Mucosa of descending colon (tissue), 3 donors: ENCODE measurements at regions not wholly inside any gene's neighbourhood (a gene's known extent, or its start where the extent isn't known, plus 50 kb on each side); places are given as distances from the start of the nearest gene placed in this dataset.

Source experiments
- ATAC-seq: fragments of 200-7000 bp; cut with Tn5 transposase; one replicate; pipeline ENCODE4 v1.9.1; 2020; ENCODE audit warnings: mild to moderate bottlenecking, moderate library complexity
- DNase-seq, 3 donors: peaks; one replicate each; pipeline ENCODE4 v3.0.0-alpha.2; 2020
- H3K36me3 ChIP-seq: fragments of 200-600 bp; one replicate; pipeline ENCODE4 v1.8.0; 2021; ENCODE audit warnings: low read depth, mild to moderate bottlenecking
- H3K4me1 ChIP-seq: fragments of 200-600 bp; one replicate; pipeline ENCODE4 v1.8.0; 2021; ENCODE audit warnings: low read depth, mild to moderate bottlenecking
- H3K4me3 ChIP-seq: fragments of 200-600 bp; one replicate; pipeline ENCODE4 v1.8.0; 2021; ENCODE audit warnings: mild to moderate bottlenecking
- H3K9me3 ChIP-seq: fragments of 200-600 bp; one replicate; pipeline ENCODE4 v1.8.0; 2021; ENCODE audit warnings: mild to moderate bottlenecking
- intact Hi-C, 2 donors: fragments of 100-400 bp; cut with DNase I in 1 of 2; cut with micrococcal nuclease in 1 of 2; formaldehyde crosslinking; loops; one replicate each; pipeline versions ENCODE4 v1.11.0 to v1.11.1; 2022; cut with DNase I, micrococcal nuclease
- TF ChIP-seq, protein P1 (sequence below): fragments of 200-600 bp; IDR thresholded peaks from one replicate; pipeline ENCODE4 v1.8.0; 2022; ENCODE audit warnings: antibody characterized with exemption, mild to moderate bottlenecking
- donor health status: DM: no; HTN: no; CAD: no; lungs with moderate emphysema.
- donor health status: DM: no; HTN: no; CAD: no.
- donor health status: DM: no; HTN: yes; CAD: no.

- intact Hi-C loops, result no loop called here
- H3K36me3 ChIP-seq, result no peaks in the 10 kb centered on the region
- TF ChIP-seq, protein P1, sequence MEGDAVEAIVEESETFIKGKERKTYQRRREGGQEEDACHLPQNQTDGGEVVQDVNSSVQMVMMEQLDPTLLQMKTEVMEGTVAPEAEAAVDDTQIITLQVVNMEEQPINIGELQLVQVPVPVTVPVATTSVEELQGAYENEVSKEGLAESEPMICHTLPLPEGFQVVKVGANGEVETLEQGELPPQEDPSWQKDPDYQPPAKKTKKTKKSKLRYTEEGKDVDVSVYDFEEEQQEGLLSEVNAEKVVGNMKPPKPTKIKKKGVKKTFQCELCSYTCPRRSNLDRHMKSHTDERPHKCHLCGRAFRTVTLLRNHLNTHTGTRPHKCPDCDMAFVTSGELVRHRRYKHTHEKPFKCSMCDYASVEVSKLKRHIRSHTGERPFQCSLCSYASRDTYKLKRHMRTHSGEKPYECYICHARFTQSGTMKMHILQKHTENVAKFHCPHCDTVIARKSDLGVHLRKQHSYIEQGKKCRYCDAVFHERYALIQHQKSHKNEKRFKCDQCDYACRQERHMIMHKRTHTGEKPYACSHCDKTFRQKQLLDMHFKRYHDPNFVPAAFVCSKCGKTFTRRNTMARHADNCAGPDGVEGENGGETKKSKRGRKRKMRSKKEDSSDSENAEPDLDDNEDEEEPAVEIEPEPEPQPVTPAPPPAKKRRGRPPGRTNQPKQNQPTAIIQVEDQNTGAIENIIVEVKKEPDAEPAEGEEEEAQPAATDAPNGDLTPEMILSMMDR, result no peak
- ATAC-seq, result peak; percentile 69
- DNase-seq, result peak in 1 of 3 donors; percentile 61
- H3K4me1 ChIP-seq, result no peaks in the 10 kb centered on the region
- no peak overlapping the region for H3K4me3 ChIP-seq
- H3K9me3 ChIP-seq, result peaks cover 16% of the 10 kb centered on the region
Observed at GRCh38 chr5:104178829-104179456, 616.4 kb upstream of the NUDT12 start.

GRCh38 chr5:104178066-104178465 lies 615.5 kb upstream of the NUDT12 start:
- no peaks in the 10 kb centered on the region for H3K4me1 ChIP-seq
- H3K9me3 ChIP-seq, result peaks cover 16% of the 10 kb centered on the region
- H3K4me3 ChIP-seq, result no peak overlapping the region
- no peak for ATAC-seq
- no peak for DNase-seq
- no peaks in the 10 kb centered on the region for H3K36me3 ChIP-seq
- intact Hi-C loops, result no loop called here
- TF ChIP-seq, protein P1, result no peak

DNA sequence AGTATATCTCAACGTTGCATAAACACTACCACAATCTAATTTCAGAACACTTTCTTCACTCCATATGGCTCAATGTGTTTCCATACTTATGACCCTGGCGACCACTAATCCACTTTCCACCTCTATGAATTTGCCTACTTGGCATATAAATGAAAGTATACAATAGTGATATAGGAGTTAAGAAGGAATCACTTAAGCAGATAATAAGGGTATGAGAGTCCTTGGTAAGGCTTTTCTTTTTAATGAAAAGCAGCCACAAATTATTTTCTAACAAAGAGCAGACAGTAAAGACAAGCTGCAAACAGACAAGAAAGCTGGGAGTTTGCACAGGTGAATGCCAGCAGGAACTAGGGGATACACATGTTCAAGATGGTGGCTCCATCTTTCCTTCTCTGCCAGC lies 615.1 kb upstream of the NUDT12 start:
- ATAC-seq, result no peak
- H3K4me3 ChIP-seq, result no peak overlapping the region
- H3K36me3 ChIP-seq, result no peaks in the 10 kb centered on the region
- intact Hi-C loops, result no loop called here
- H3K4me1 ChIP-seq, result no peaks in the 10 kb centered on the region
- no peak for DNase-seq
- TF ChIP-seq, protein P1, result no peak
- H3K9me3 ChIP-seq, result peaks cover 16% of the 10 kb centered on the region

DNA sequence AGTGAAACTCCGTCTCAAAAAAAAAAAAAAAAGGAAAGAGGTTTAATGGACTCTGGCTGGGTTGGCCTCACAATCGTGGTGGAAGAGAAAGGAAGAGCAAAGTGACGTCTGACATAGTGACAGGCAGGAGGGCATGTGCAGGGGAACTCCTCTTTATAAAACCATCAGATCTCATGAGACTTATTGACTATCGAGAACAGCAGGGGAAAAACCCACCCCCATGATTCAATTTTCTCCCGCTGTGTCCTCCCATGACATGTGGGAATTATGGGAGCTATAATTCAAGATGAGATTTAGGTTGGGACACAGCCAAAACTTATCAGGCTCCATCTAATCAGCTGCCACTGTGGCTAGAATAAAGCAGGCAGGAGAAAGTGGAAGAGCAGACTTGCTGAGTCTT lies 610.4 kb upstream of the NUDT12 start:
- no peaks in the 10 kb centered on the region for H3K36me3 ChIP-seq
- intact Hi-C loops, result no loop called here
- no peaks in the 10 kb centered on the region for H3K9me3 ChIP-seq
- DNase-seq (no peak), ATAC-seq (no peak)
- H3K4me3 ChIP-seq, result no peak overlapping the region
- TF ChIP-seq, protein P1, result no peak
- no peaks in the 10 kb centered on the region for H3K4me1 ChIP-seq

- Histone ChIP-seq H3K4me1 (no peaks in the 10 kb centered on the region), H3K9me3 (no peaks in the 10 kb centered on the region), H3K36me3 (no peaks in the 10 kb centered on the region), H3K4me3 (no peak overlapping the region)
- TF ChIP-seq, protein P1, result no peak
- intact Hi-C loops, result no loop called here
- DNase-seq (no peak), ATAC-seq (no peak)
Observed at GRCh38 chr5:104171958-104172690, 609.5 kb upstream of the NUDT12 start.
